HG03354 (cell line): ENCODE measurements at regions not wholly inside any gene's neighbourhood (a gene's known extent, or its start where the extent isn't known, plus 50 kb on each side); places are given as distances from the start of the nearest gene placed in this dataset.

Source experiments
- ATAC-seq: cut with Tn5 transposase; IDR thresholded peaks from one replicate; pipeline ENCODE4 v1.9.1; 2021; ENCODE audit warnings: mild to moderate bottlenecking; ENCODE audit not compliant: unreplicated experiment, poor library complexity, severe bottlenecking

DNA sequence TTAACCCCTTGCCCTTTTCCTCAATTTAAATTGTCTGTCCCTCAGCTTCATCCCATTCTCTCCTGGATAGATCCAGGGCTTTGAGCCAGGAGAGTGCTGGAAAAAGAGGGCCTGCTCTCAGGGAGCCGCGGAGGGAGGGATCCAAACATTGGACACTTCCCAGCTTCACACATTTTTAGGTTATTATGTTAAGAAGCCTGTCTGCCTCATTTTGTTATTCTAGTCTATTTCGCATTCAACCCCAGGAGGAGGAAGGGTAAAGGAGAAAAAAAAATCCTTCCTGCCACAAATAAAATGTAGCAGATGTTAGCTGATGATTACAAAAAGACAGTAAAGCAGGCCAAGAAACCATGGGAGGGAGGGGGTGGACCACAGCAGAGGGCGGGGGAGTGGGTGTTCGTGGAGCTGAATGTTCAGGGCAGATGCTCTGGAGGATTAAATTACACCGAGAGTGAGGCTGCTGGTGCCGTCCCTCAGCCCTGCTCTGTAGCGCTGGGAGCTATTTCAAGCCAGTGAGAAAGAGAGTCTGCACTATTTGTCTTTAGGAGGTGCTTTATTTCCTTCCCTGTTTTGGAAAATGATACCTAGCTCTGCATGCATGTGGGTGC, 60.6 kb upstream of the ZFR start:
- ATAC-seq, result no peak

DNA sequence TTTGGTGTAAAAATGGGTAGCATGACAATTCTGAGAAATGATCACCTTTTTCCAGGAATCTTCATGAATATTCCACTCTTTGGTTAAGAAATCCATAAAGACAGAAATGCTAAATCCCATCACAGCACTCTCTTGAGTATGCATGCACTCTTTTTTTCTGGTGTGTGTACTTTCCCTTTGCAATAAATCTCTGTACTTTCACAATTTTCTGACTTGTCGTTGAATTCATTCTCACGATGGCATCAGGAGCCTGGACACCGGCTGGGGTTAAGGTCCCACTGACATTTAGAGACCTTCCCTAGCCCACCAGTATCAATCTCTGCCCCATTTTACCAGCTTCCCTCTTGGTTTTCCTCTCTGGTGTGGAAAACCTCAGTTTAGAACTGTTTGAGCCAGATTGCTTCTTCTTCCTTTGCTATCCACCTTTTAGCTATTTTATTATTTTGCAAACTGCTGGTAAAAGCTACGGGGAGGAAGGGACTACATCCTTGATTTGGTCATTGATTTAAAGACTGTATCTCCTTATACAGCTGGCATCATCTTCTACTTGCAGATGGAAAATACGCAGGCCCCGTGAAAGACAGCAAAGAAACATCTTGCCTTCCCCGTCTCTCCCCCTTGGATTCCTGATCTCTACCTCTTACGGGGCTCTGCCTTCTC, 59.9 kb upstream of the ZFR start:
- no peak for ATAC-seq

DNA sequence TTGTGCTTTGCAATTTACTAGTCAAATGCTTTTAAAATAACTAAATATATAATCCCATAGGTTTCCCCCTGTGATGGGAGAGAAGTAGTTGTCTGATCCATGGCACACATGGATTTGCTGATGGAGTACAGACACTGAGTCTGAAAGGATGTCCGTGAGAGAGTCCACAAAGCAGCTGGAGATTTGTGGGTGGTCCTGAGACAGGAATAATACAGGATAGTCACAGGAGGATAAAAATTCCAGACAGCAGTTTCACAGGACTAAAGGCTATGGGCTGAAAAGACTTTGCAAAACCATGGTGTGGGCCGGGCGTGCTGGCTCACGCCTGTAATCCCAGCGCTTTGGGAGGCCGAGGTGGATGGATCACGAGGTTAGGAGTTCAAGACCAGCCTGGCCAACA, 58.7 kb upstream of the ZFR start:
- no peak for ATAC-seq

DNA sequence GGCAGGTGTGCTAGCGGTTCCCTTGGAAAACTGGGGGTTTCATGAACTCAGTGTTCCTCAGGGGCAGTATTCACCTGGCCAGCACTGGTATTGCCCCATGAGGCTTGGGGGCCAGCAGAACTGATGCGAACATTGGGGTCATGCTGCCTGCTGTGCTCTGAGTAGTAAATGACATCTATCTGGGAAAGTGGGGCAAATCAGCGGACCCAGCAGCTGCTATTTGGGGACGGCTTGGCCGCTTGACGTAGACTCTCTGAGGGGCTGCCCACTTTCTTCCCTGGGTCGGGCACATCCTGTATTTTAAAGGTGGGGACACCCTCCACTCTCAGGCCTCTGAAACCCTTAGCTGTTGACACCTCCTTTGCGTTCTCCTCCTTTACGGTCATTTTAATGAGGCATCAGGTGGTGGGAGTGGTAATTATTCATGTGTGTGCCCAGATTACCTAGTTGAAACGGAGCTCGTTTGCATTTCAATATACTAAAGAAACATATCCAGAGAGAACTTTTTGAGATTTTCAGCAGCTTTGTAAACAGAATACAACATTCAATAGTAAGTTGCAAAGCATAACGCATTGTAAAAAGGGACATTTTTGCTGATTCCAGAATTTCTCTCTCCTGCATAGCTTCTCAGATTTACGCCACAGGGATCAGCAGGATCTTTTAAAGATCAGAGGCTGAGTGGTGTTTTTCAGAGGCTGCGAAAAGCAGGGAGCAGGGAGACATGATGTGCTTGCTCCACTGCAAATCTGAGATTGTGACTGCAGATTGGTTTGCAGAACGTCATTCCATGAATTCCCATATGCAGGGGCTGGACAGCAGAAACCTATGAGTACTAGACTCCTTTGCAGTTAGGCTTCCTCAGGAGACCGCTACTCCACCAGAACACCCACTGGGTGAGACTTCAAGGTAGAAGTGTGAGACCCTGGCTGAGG, 56.8 kb upstream of the ZFR start:
- no peak for ATAC-seq

DNA sequence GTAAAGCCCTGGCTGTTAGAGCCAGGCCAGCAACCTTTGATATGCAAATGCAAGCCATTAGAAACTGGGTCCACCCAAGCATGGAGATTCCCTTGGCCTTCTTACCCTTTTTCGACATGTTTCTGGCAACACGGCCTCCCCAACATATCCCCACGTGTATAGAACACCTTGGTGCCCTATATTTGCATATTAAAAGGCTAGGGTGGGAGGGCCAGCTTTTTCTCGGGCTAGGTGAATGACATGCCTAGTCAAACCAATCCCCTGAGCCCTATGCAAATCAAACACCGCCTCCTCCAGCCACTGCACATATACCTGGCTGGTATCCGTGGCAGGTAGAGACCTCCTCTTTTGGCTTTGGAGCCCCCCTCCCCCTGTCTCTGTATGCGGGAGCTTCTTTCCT, 55.6 kb upstream of the ZFR start:
- ATAC-seq, result no peak

DNA sequence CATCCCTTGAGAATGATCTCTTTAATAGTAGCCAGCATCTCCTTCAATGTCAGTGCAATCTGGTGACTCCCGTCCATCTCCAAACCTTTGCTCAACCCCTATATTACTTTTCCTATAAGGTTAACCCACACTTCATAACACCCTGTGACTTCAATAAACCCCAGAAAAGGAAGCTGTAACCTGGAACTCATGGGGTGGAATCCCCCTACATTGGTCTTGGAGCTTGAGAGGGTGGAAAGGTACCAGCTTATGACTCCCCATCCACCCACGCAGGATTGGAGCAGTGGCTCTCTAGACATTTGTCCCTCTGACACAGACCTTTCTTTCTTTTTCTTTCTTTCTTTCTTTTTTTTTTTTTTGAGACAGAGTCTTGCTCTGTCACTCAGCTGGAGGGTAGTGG, 54.7 kb upstream of the ZFR start:
- ATAC-seq, result no peak

DNA sequence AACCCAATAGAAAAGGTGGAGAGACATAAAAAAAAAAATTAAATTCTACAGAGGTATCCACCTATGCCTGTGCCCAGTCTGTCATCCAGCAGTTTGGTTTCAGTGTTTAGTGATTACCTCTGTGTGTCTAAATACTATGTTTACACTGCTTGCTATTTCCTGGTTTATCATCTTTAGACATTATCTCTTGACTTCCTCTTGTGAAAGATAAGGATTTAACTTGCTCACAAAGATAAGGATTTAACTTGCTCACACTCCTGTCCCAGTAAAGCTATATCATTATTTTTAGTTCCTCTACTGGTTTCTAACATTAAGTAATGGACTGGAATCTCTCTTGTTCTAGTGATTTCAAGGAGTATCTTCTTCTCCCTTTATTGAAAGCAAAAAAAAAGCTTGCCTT, 53.9 kb upstream of the ZFR start:
- no peak for ATAC-seq

DNA sequence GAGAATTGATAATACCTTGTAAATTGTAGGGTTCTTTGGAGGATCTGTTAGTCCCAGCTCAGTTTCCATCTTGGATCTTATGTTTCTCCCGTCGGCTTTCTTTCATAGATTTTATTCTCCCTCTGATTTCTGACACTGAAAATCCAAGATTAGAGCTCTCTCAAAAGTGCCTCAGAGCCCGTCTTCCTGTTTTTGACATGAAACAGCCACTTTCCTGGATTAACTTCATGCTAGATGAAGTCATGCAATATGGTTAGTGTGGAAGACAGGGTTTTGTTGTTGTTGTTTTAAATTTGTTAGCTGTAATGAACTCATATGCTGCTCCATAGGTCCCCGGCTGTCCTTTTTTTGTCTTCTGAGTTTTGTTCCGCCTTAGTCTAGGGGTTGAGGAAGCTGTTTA, 51.6 kb upstream of the ZFR start:
- ATAC-seq, result no peak

DNA sequence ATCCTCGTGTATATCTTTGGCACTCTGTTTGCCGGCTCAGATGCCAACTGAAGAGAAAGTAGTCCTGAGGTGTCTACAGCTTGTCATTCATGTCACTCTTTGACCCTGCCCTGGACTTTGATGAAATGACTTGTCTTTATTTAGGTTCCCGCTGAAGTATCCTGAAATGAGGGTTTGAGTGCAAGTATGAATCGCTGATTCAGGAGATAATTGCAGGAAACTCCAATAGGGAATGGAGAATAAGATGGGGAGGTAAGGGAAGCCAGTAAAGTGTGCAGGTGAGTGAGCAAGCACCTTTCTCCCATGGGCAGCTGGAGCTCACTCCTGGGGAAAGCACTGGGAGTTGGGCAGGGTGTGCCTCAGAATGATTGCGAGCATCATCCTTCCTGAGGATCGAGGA, 50.3 kb upstream of the ZFR start:
- ATAC-seq, result no peak
